HepG2 (cell line): ENCODE measurements at regions not wholly inside any gene's neighbourhood (a gene's known extent, or its start where the extent isn't known, plus 50 kb on each side); places are given as distances from the start of the nearest gene placed in this dataset.

Experiments
- ATAC-seq: fragments of 200-7000 bp; cut with Tn5 transposase; 3 replicates; pipeline ENCODE4 v1.9.1; 2020; ENCODE audit warnings: mild to moderate bottlenecking, moderate library complexity
- BruUV-seq: library from RNA; stranded (reverse); fragments of 400-500 nt; replicated peaks from 2 replicates; lab custom pipeline; 2021; lab: Mats Ljungman, UMichigan
- CTCF ChIA-PET: fragments of 300-600 bp; formaldehyde crosslinking; extraction: SDS; loops from one replicate; lab custom pipeline; 2021; ENCODE audit warnings: low total read pairs, inconsistent platforms, low intra/inter-chr PET ratio; lab: Yijun Ruan, JAX
- POLR2A ChIA-PET: fragments of 350-600 bp; sonication (Branson Sonifier 250); formaldehyde crosslinking; loops from one replicate; lab custom pipeline; 2020; ENCODE audit warnings: antibody characterized with exemption, inconsistent platforms; lab: Yijun Ruan, JAX
- DNase-seq: peaks from one replicate; pipeline ENCODE4 v3.0.0-alpha.2; 2015; ENCODE audit warnings: low spot score
- FAIRE-seq: peaks from 3 replicates; lab custom pipeline; 2011; peaks lifted over from hg19 to GRCh38; lab: Jason Lieb, UNC
- H2AFZ ChIP-seq: one replicate; pipeline ENCODE4 v1.6.1; 2011; ENCODE audit warnings: low read length, inconsistent platforms
- H3K27ac ChIP-seq: fragments of 300-600 bp; 3 replicates; pipeline ENCODE4 v1.8.0; 2011; ENCODE audit warnings: mixed run types, mild to moderate bottlenecking, mixed read lengths, low read length, inconsistent platforms; ENCODE audit not compliant: insufficient read depth; ENCODE audit errors: extremely low read length
- H3K27me3 ChIP-seq, 2 experiments: fragments of 200-600 bp in 1 of 2; 2 replicates in 1 of 2; 3 replicates in 1 of 2; pipeline versions ENCODE4 v1.6.0 to v1.8.0; 2011; ENCODE audit warnings: low read length in 2 of 2, mild to moderate bottlenecking in 2 of 2, moderate library complexity in 2 of 2, inconsistent platforms in 1 of 2; ENCODE audit not compliant: insufficient read depth in 2 of 2, control insufficient read depth in 1 of 2
- H3K36me3 ChIP-seq, 2 experiments: fragments of 200-600 bp in 1 of 2; replicated peaks in 1 of 2; 2 replicates in 1 of 2; 3 replicates in 1 of 2; pipeline versions ENCODE4 v1.5.1 to v1.8.0; 2011; ENCODE audit warnings: low read length in 2 of 2, inconsistent platforms in 1 of 2; ENCODE audit not compliant: insufficient read depth in 2 of 2, control insufficient read depth in 1 of 2
- H3K4me1 ChIP-seq: 2 replicates; pipeline ENCODE4 v1.5.1; 2012; ENCODE audit warnings: low read length, inconsistent platforms; ENCODE audit not compliant: insufficient read depth
- H3K4me2 ChIP-seq: 2 replicates; pipeline ENCODE4 v1.6.0; 2011; ENCODE audit warnings: low read depth, low read length, inconsistent platforms
- H3K4me3 ChIP-seq, 3 experiments: fragments of 200-600 bp in 1 of 3; sonication (generic), shearing (Covaris generic) in 1 of 3; replicated peaks in 1 of 3; 2 replicates each; pipeline ENCODE4 v1.5.1; 2011 to 2016; ENCODE audit warnings: low read length in 3 of 3, inconsistent platforms in 2 of 3, low read depth in 2 of 3, mild to moderate bottlenecking in 2 of 3, control low read depth in 1 of 3, mixed read lengths in 1 of 3; ENCODE audit not compliant: insufficient read depth in 1 of 3
- H3K79me2 ChIP-seq: one replicate; pipeline ENCODE4 v1.6.1; 2011; ENCODE audit warnings: low read length, inconsistent platforms; ENCODE audit not compliant: insufficient read depth
- H3K9ac ChIP-seq: 2 replicates; pipeline ENCODE4 v1.6.0; 2011; ENCODE audit warnings: mild to moderate bottlenecking, low read depth, low read length, inconsistent platforms; ENCODE audit not compliant: insufficient read depth
- H3K9me3 ChIP-seq: 2 replicates; pipeline ENCODE4 v1.5.1; 2012; ENCODE audit warnings: mild to moderate bottlenecking, low read length
- H4K20me1 ChIP-seq: 2 replicates; pipeline ENCODE4 v1.6.0; 2011; ENCODE audit warnings: inconsistent platforms, mild to moderate bottlenecking, low read length, moderate library complexity; ENCODE audit not compliant: insufficient read depth
- ARNT ChIP-seq: fragments of 450-650 bp; IDR thresholded peaks from 2 replicates; pipeline ENCODE4 v1.6.1; 2017
- CERS6 ChIP-seq: sonication (generic); formaldehyde crosslinking; IDR thresholded peaks from 2 replicates; pipeline ENCODE4 v1.5.0; 2020; ENCODE audit warnings: missing genetic modification reagents
- JARID2 ChIP-seq: sonication (generic); formaldehyde crosslinking; IDR thresholded peaks from 2 replicates; pipeline ENCODE4 v1.8.1; 2023; ENCODE audit warnings: missing genetic modification reagents, inconsistent platforms; ENCODE audit not compliant: insufficient replicate concordance
- MAFG ChIP-seq: sonication (generic); formaldehyde crosslinking; IDR thresholded peaks from 2 replicates; pipeline ENCODE4 v1.5.1; 2020; ENCODE audit warnings: mild to moderate bottlenecking, missing genetic modification reagents
- PBX2 ChIP-seq: IDR thresholded peaks from 2 replicates; pipeline ENCODE4 v1.6.1; 2016; ENCODE audit warnings: control low read depth
- PLRG1 ChIP-seq: fragments of 450-650 bp; conservative IDR thresholded peaks from 2 replicates; pipeline ENCODE4 v1.6.1; 2016
- PRDM15 ChIP-seq: sonication (generic); formaldehyde crosslinking; IDR thresholded peaks from 2 replicates; pipeline ENCODE4 v1.4.0; 2020; ENCODE audit warnings: missing genetic modification reagents
- SALL2 ChIP-seq: sonication (generic); formaldehyde crosslinking; IDR thresholded peaks from 2 replicates; pipeline ENCODE4 v1.8.1; 2023; ENCODE audit warnings: mild to moderate bottlenecking, missing genetic modification reagents, inconsistent platforms
- SCMH1 ChIP-seq: sonication (generic); formaldehyde crosslinking; IDR thresholded peaks from 2 replicates; pipeline ENCODE4 v1.9.0; 2021; ENCODE audit warnings: missing genetic modification reagents, mild to moderate bottlenecking, borderline replicate concordance
- SNAI1 ChIP-seq: sonication (generic); formaldehyde crosslinking; IDR thresholded peaks from 2 replicates; pipeline ENCODE4 v1.5.0; 2020; ENCODE audit warnings: mild to moderate bottlenecking, missing genetic modification reagents, borderline replicate concordance
- ZBTB14 ChIP-seq: sonication (generic); formaldehyde crosslinking; IDR thresholded peaks from 2 replicates; pipeline ENCODE4 v1.4.0; 2020; ENCODE audit warnings: missing genetic modification reagents
- ZNF275 ChIP-seq: sonication (generic); formaldehyde crosslinking; IDR thresholded peaks from 2 replicates; pipeline ENCODE4 v1.8.0; 2022; ENCODE audit warnings: missing genetic modification reagents, mild to moderate bottlenecking, inconsistent platforms, borderline replicate concordance
- ZNF441 ChIP-seq: sonication (generic); formaldehyde crosslinking; IDR thresholded peaks from 2 replicates; pipeline ENCODE4 v1.7.0; 2021; ENCODE audit warnings: missing genetic modification reagents, borderline replicate concordance
- ZNF513 ChIP-seq: sonication (generic); formaldehyde crosslinking; conservative IDR thresholded peaks from 2 replicates; pipeline ENCODE4 v1.5.0; 2020; ENCODE audit warnings: missing genetic modification reagents
- ZNF558 ChIP-seq: sonication (generic); formaldehyde crosslinking; IDR thresholded peaks from 2 replicates; pipeline ENCODE4 v1.9.0; 2022; ENCODE audit warnings: mild to moderate bottlenecking, missing genetic modification reagents, borderline replicate concordance
- ZNF83 ChIP-seq: sonication (generic); formaldehyde crosslinking; IDR thresholded peaks from 2 replicates; pipeline ENCODE4 v1.4.0; 2020; ENCODE audit warnings: missing genetic modification reagents, mild to moderate bottlenecking, borderline replicate concordance
- WGBS: methylation state at CpG from one replicate; pipeline ENCODE4 v1.1.6; 2017; ENCODE audit warnings: low lambda C conversion rate; 5-methylcytosine and 5-hydroxymethylcytosine counted together
- in situ Hi-C: cut with HindIII; loops from 2 replicates; pipeline ENCODE4 v1.10.0; 2017; ENCODE audit warnings: low pct_unique_long_range_greater_than_20kb; ENCODE audit not compliant: extremely low pct_ligation_motif_present
- intact Hi-C: fragments of 100-400 bp; cut with micrococcal nuclease; formaldehyde crosslinking; loops from one replicate; pipeline ENCODE4 v1.10.0; 2022; ENCODE audit not compliant: unreplicated experiment

- intact Hi-C loops = no loop called here
- H3K27ac ChIP-seq = no peak overlapping the region
- ChIA-PET CTCF (no interaction called here), POLR2A (no interaction called here)
- ATAC-seq (no peak), FAIRE-seq (no peak), DNase-seq (no peak)
- WGBS = 3% methylated on average over 1 of the region's 1 CpG
- in situ Hi-C loops = no loop called here
- no peak overlapping the region for H3K4me3 ChIP-seq
- BruUV-seq = no TSS peak
- no peak overlapping the region for H2AFZ ChIP-seq
- no peak overlapping the region for H3K4me2 ChIP-seq
- no peaks in the 10 kb centered on the region for H3K36me3 ChIP-seq
- H3K9me3 ChIP-seq = no peaks in the 10 kb centered on the region
- no peaks in the 10 kb centered on the region for H4K20me1 ChIP-seq
- no peaks in the 10 kb centered on the region for H3K4me1 ChIP-seq
- no peak overlapping the region for H3K9ac ChIP-seq
- no peaks in the 10 kb centered on the region for H3K27me3 ChIP-seq
- H3K79me2 ChIP-seq = no peaks in the 10 kb centered on the region
- TF ChIP-seq ZNF513 (CRISPR knock-in tag) = no peak
- no peak for TF ChIP-seq ZBTB14
- TF ChIP-seq ZNF441 (CRISPR knock-in tag) = no peak
- no peak for TF ChIP-seq SALL2 (CRISPR knock-in tag)
- no peak for TF ChIP-seq ZNF558 (CRISPR knock-in tag)
- no peak for TF ChIP-seq PBX2 (CRISPR knock-in tag)
- no peak for TF ChIP-seq PLRG1
- TF ChIP-seq ARNT = no peak
- TF ChIP-seq ZNF275 = no peak
- TF ChIP-seq MAFG (CRISPR knock-in tag) = no peak
- no peak for TF ChIP-seq SNAI1 (CRISPR knock-in tag)
- no peak for TF ChIP-seq PRDM15
- TF ChIP-seq CERS6 (CRISPR knock-in tag) = no peak
- TF ChIP-seq SCMH1 (CRISPR knock-in tag) = no peak
- no peak for TF ChIP-seq JARID2 (CRISPR knock-in tag)
- TF ChIP-seq ZNF83 (CRISPR knock-in tag) = no peak
These were observed 287.9 kb upstream of the TRIB2 start for GRCh38 chr2:12428786-12429185.
